CD14-positive monocyte (primary cell): ENCODE measurements at regions not wholly inside any gene's neighbourhood (a gene's known extent, or its start where the extent isn't known, plus 50 kb on each side); places are given as distances from the start of the nearest gene placed in this dataset.

Source experiments
- DNase-seq, 3 donors: peaks; one replicate each; pipeline ENCODE4 v3.0.0-alpha.2; 2011 to 2022
- H2AFZ ChIP-seq: 2 replicates; pipeline ENCODE4 v1.6.0; 2012; ENCODE audit warnings: mild to moderate bottlenecking, low read depth, low read length, inconsistent platforms; ENCODE audit not compliant: insufficient read depth, poor library complexity, severe bottlenecking
- H3K27ac ChIP-seq, 2 donors: 1 replicate in 1 of 2; 2 replicates in 1 of 2; pipeline ENCODE4 v1.5.1; 2012 to 2013; ENCODE audit warnings: low read length in 2 of 2, control low read depth in 1 of 2, inconsistent platforms in 1 of 2, low read depth in 1 of 2, mild to moderate bottlenecking in 1 of 2
- H3K27me3 ChIP-seq, 2 donors: one replicate each; pipeline versions ENCODE4 v1.6.0 to v1.6.1; 2011 to 2013; ENCODE audit warnings: low read length in 2 of 2; ENCODE audit not compliant: control insufficient read depth in 2 of 2, insufficient read depth in 2 of 2
- H3K36me3 ChIP-seq, 2 donors: replicated peaks in 1 of 2; 1 replicate in 1 of 2; 2 replicates in 1 of 2; pipeline versions ENCODE4 v1.5.1 to v1.6.1; 2012 to 2013; ENCODE audit warnings: low read length in 2 of 2, control low read depth in 1 of 2, inconsistent platforms in 1 of 2, mild to moderate bottlenecking in 1 of 2; ENCODE audit not compliant: insufficient read depth in 2 of 2, control insufficient read depth in 1 of 2
- H3K4me1 ChIP-seq, 2 donors: 1 replicate in 1 of 2; 2 replicates in 1 of 2; pipeline versions ENCODE4 v1.5.1 to v1.6.1; 2012 to 2013; ENCODE audit warnings: low read length in 2 of 2, control low read depth in 1 of 2, inconsistent platforms in 1 of 2, mild to moderate bottlenecking in 1 of 2, moderate library complexity in 1 of 2; ENCODE audit not compliant: insufficient read depth in 2 of 2, control insufficient read depth in 1 of 2
- H3K4me2 ChIP-seq: replicated peaks from 2 replicates; pipeline ENCODE3; 2012; ENCODE audit warnings: low read length, moderate library complexity, mild to moderate bottlenecking; ENCODE audit not compliant: poor library complexity, severe bottlenecking; ENCODE audit errors: extremely low read depth
- H3K4me3 ChIP-seq, 3 experiments: fragments of 200-600 bp in 1 of 3; sonication (generic) in 1 of 3; replicated peaks in 1 of 3; 1 replicate in 2 of 3; 2 replicates in 1 of 3; pipeline ENCODE4 v1.5.1; 2011 to 2013; ENCODE audit warnings: low read length in 3 of 3, mild to moderate bottlenecking in 3 of 3, control low read depth in 2 of 3, low read depth in 2 of 3, inconsistent platforms in 1 of 3, moderate library complexity in 1 of 3
- H3K79me2 ChIP-seq: 2 replicates; pipeline ENCODE4 v1.6.0; 2012; ENCODE audit warnings: mild to moderate bottlenecking, control low read depth, inconsistent platforms, low read length, moderate library complexity; ENCODE audit not compliant: insufficient read depth
- H3K9ac ChIP-seq: 2 replicates; pipeline ENCODE4 v1.6.0; 2017; ENCODE audit warnings: low read length, mild to moderate bottlenecking; ENCODE audit not compliant: insufficient read depth, poor library complexity, severe bottlenecking
- H3K9me3 ChIP-seq, 2 donors: replicated peaks in 1 of 2; 1 replicate in 1 of 2; 2 replicates in 1 of 2; pipeline versions ENCODE4 v1.5.1 to v1.6.1; 2012 to 2013; ENCODE audit warnings: low read length in 2 of 2, control low read depth in 1 of 2; ENCODE audit not compliant: control insufficient read depth in 1 of 2, insufficient read depth in 1 of 2
- H4K20me1 ChIP-seq: 2 replicates; pipeline ENCODE4 v1.6.0; 2012; ENCODE audit warnings: mild to moderate bottlenecking, low read length, control low read depth, moderate library complexity; ENCODE audit not compliant: insufficient read depth
- H3K27ac Mint-ChIP-seq, 7 donors: one replicate each; pipeline ENCODE4 v1.8.0; 2020; ENCODE audit warnings: mild to moderate bottlenecking in 7 of 7, mixed read lengths in 7 of 7, moderate library complexity in 6 of 7, inconsistent platforms in 2 of 7
- H3K27me3 Mint-ChIP-seq, 3 donors: one replicate each; pipeline ENCODE4 v1.8.0; 2021 to 2022; ENCODE audit warnings: low read depth in 3 of 3, mild to moderate bottlenecking in 3 of 3, mixed read lengths in 3 of 3, moderate library complexity in 3 of 3, inconsistent platforms in 1 of 3
- H3K36me3 Mint-ChIP-seq, 2 donors: one replicate each; pipeline ENCODE4 v1.8.0; 2020; ENCODE audit warnings: mixed read lengths in 2 of 2, inconsistent platforms in 1 of 2, mild to moderate bottlenecking in 1 of 2
- H3K4me1 Mint-ChIP-seq: one replicate; pipeline ENCODE4 v1.8.0; 2020; ENCODE audit warnings: mild to moderate bottlenecking, mixed read lengths
- H3K4me3 Mint-ChIP-seq, 2 donors: one replicate each; pipeline ENCODE4 v1.8.0; 2020; ENCODE audit warnings: mild to moderate bottlenecking in 2 of 2, mixed read lengths in 2 of 2, moderate library complexity in 1 of 2
- H3K9me3 Mint-ChIP-seq, 7 donors: one replicate each; pipeline ENCODE4 v1.8.0; 2020 to 2022; ENCODE audit warnings: mixed read lengths in 7 of 7, mild to moderate bottlenecking in 6 of 7, moderate library complexity in 6 of 7, inconsistent platforms in 2 of 7
- CTCF ChIP-seq: fragments of 200-600 bp; IDR thresholded peaks from one replicate; pipeline ENCODE4 v1.8.0; 2022; ENCODE audit warnings: antibody characterized with exemption, mild to moderate bottlenecking
- WGBS: methylation state at CpG from one replicate; pipeline ENCODE4 v1.1.5; 2013; ENCODE audit warnings: missing lambda C conversion rate; ENCODE audit not compliant: insufficient coverage; 5-methylcytosine and 5-hydroxymethylcytosine counted together
- intact Hi-C, 2 donors: fragments of 100-400 bp; cut with micrococcal nuclease; formaldehyde crosslinking; loops; one replicate each; pipeline versions ENCODE4 v1.15.0 to v1.15.1; 2023

GRCh38 chr11:114844896-114845295, 166.6 kb downstream of the NXPE2 start:
- Mint-ChIP-seq H3K4me1 (no peaks in the 10 kb centered on the region), H3K9me3 (peaks cover 0 to 4% (median 0%) of the 10 kb centered on the region in 7 donors), H3K4me3 (no peak overlapping the region), H3K36me3 (no peaks in the 10 kb centered on the region), H3K27me3 (no peaks in the 10 kb centered on the region), H3K27ac (no peak overlapping the region)
- 100% methylated on average over 1 of the region's 1 CpG for WGBS
- no peak for DNase-seq
- intact Hi-C loops: no loop called here
- Histone ChIP-seq H3K36me3 (no peaks in the 10 kb centered on the region), H3K27ac (no peak overlapping the region), H4K20me1 (no peaks in the 10 kb centered on the region), H3K4me2 (no peak overlapping the region), H3K27me3 (no peaks in the 10 kb centered on the region), H3K9ac (no peak overlapping the region), H2AFZ (no peak overlapping the region), H3K4me3 (no peak overlapping the region), H3K79me2 (no peaks in the 10 kb centered on the region), H3K9me3 (no peaks in the 10 kb centered on the region), H3K4me1 (no peaks in the 10 kb centered on the region)
- no peak for TF ChIP-seq CTCF

- Mint-ChIP-seq H3K27ac (no peak overlapping the region), H3K27me3 (no peaks in the 10 kb centered on the region), H3K4me3 (no peak overlapping the region), H3K36me3 (no peaks in the 10 kb centered on the region), H3K9me3 (peaks cover 0 to 4% (median 0%) of the 10 kb centered on the region in 7 donors), H3K4me1 (no peaks in the 10 kb centered on the region)
- H4K20me1 ChIP-seq: no peaks in the 10 kb centered on the region
- H3K36me3 ChIP-seq: no peaks in the 10 kb centered on the region
- H3K4me2 ChIP-seq: no peak overlapping the region
- H3K27ac ChIP-seq: no peak overlapping the region
- no peak overlapping the region for H2AFZ ChIP-seq
- WGBS: 100% methylated on average over 1 of the region's 4 CpGs
- DNase-seq: no peak
- H3K4me1 ChIP-seq: no peaks in the 10 kb centered on the region
- H3K79me2 ChIP-seq: no peaks in the 10 kb centered on the region
- intact Hi-C loops: no loop called here
- H3K4me3 ChIP-seq: no peak overlapping the region
- H3K9ac ChIP-seq: no peak overlapping the region
- H3K27me3 ChIP-seq: no peaks in the 10 kb centered on the region
- no peaks in the 10 kb centered on the region for H3K9me3 ChIP-seq
- no peak for TF ChIP-seq CTCF
These were observed 167.6 kb downstream of the NXPE2 start for GRCh38 chr11:114845766-114846415.
